Caco-2 (cell line): ENCODE measurements at regions not wholly inside any gene's neighbourhood (a gene's known extent, or its start where the extent isn't known, plus 50 kb on each side); places are given as distances from the start of the nearest gene placed in this dataset.

Source experiments
- BruUV-seq: library from RNA; stranded (reverse); fragments of 400-500 nt; replicated peaks from 2 replicates; lab custom pipeline; 2021; lab: Mats Ljungman, UMichigan
- CTCF ChIA-PET: fragments of 300-600 bp; sonication (Branson Sonifier 250); formaldehyde crosslinking; loops from one replicate; lab custom pipeline; 2022; ENCODE audit warnings: antibody characterized with exemption; lab: Charles Lee
- POLR2A ChIA-PET: fragments of 300-600 bp; sonication (Branson Sonifier 250); formaldehyde crosslinking; loops from one replicate; lab custom pipeline; 2022; ENCODE audit warnings: antibody characterized with exemption; lab: Charles Lee
- DNase-seq, 2 experiments: peaks; one replicate each; pipeline versions ENCODE4 v3.0.0 to v3.0.0-alpha.2; 2020 to 2022
- H3K27me3 ChIP-seq: replicated peaks from 2 replicates; pipeline ENCODE4 v1.6.0; 2011; ENCODE audit warnings: low read length; ENCODE audit not compliant: control insufficient read depth, insufficient read depth
- H3K36me3 ChIP-seq: 2 replicates; pipeline ENCODE4 v1.5.1; 2011; ENCODE audit warnings: low read length; ENCODE audit not compliant: control insufficient read depth, insufficient read depth
- H3K4me1 ChIP-seq: fragments of 250-450 bp; sonication (Bioruptor Pico); 2 replicates; pipeline ENCODE4 v1.5.1; 2020; ENCODE audit warnings: mild to moderate bottlenecking
- H3K4me3 ChIP-seq: 2 replicates; pipeline ENCODE4 v1.5.1; 2011; ENCODE audit warnings: low read depth, mild to moderate bottlenecking, control low read depth, low read length
- H3K9me3 ChIP-seq: fragments of 250-450 bp; sonication (Bioruptor Pico); 2 replicates; pipeline ENCODE4 v1.5.1; 2020; ENCODE audit warnings: mild to moderate bottlenecking, moderate library complexity
- H3K27ac Mint-ChIP-seq: one replicate; pipeline ENCODE4 v1.8.0; 2022; ENCODE audit warnings: mixed read lengths; ENCODE audit not compliant: unreplicated experiment
- H3K27me3 Mint-ChIP-seq: one replicate; pipeline ENCODE4 v1.8.0; 2022; ENCODE audit warnings: mixed read lengths; ENCODE audit not compliant: insufficient read depth, unreplicated experiment
- H3K36me3 Mint-ChIP-seq: one replicate; pipeline ENCODE4 v1.8.0; 2022; ENCODE audit warnings: mild to moderate bottlenecking, mixed read lengths; ENCODE audit not compliant: insufficient read depth, unreplicated experiment
- H3K4me1 Mint-ChIP-seq: one replicate; pipeline ENCODE4 v1.8.0; 2022; ENCODE audit warnings: low read depth, mixed read lengths; ENCODE audit not compliant: unreplicated experiment
- H3K4me3 Mint-ChIP-seq: one replicate; pipeline ENCODE4 v1.8.0; 2022; ENCODE audit warnings: mild to moderate bottlenecking, moderate library complexity, mixed read lengths; ENCODE audit not compliant: unreplicated experiment
- H3K9me3 Mint-ChIP-seq: one replicate; pipeline ENCODE4 v1.8.0; 2022; ENCODE audit warnings: mixed read lengths; ENCODE audit not compliant: unreplicated experiment
- CTCF ChIP-seq, 2 experiments: fragments of 200-600 bp in 1 of 2; IDR thresholded peaks; 1 replicate in 1 of 2; 2 replicates in 1 of 2; pipeline versions ENCODE4 v1.5.1 to v1.8.0; 2011 to 2022; ENCODE audit warnings: antibody characterized with exemption in 1 of 2, control low read depth in 1 of 2, inconsistent platforms in 1 of 2, low read depth in 1 of 2, low read length in 1 of 2, mild to moderate bottlenecking in 1 of 2, moderate library complexity in 1 of 2; ENCODE audit not compliant: insufficient read depth in 1 of 2, severe bottlenecking in 1 of 2, unreplicated experiment in 1 of 2
- intact Hi-C: fragments of 100-400 bp; cut with micrococcal nuclease; formaldehyde crosslinking; loops from one replicate; pipeline ENCODE4 v1.10.0; 2022; ENCODE audit not compliant: unreplicated experiment

GRCh38 chr18:32530947-32531651 is 60.4 kb upstream of the GAREM1 start:
- no peak for DNase-seq
- peaks cover 2% of the 10 kb centered on the region for H3K27me3 Mint-ChIP-seq

GRCh38 chr18:32529722-32530420 is 59.2 kb upstream of the GAREM1 start:
- no peak for TF ChIP-seq CTCF (IDR thresholded peaks at IDR 0.05; ENCODE audit: insufficient read depth in 1 of 2, low read depth in 1 of 2, low read length in 1 of 2, severe bottlenecking in 1 of 2, unreplicated experiment in 1 of 2)

More at GRCh38 chr18:32530947-32531651, 60.4 kb upstream of the GAREM1 start:
- Histone ChIP-seq H3K4me1 (no peaks in the 10 kb centered on the region), H3K27me3 (no peaks in the 10 kb centered on the region), H3K9me3 (no peaks in the 10 kb centered on the region), H3K36me3 (no peaks in the 10 kb centered on the region), H3K4me3 (no peak overlapping the region)
- POLR2A ChIA-PET, result no interaction called here
- H3K9me3 Mint-ChIP-seq, result no peaks in the 10 kb centered on the region
- H3K4me3 Mint-ChIP-seq, result no peak overlapping the region
- no peak for TF ChIP-seq CTCF (IDR thresholded peaks at IDR 0.05; ENCODE audit: insufficient read depth in 1 of 2, low read depth in 1 of 2, low read length in 1 of 2, severe bottlenecking in 1 of 2, unreplicated experiment in 1 of 2)
- intact Hi-C loops, result no loop called here
- no peak overlapping the region for H3K27ac Mint-ChIP-seq
- no peaks in the 10 kb centered on the region for H3K4me1 Mint-ChIP-seq
- CTCF ChIA-PET, result no interaction called here
- no peaks in the 10 kb centered on the region for H3K36me3 Mint-ChIP-seq
- no TSS peak for BruUV-seq

GRCh38 chr18:32520771-32521170 is 50.1 kb upstream of the GAREM1 start:
- no peaks in the 10 kb centered on the region for H3K36me3 Mint-ChIP-seq
- H3K4me3 Mint-ChIP-seq, result no peak overlapping the region
- H3K36me3 ChIP-seq, result no peaks in the 10 kb centered on the region
- no peak for TF ChIP-seq CTCF (IDR thresholded peaks at IDR 0.05; ENCODE audit: insufficient read depth in 1 of 2, low read depth in 1 of 2, low read length in 1 of 2, severe bottlenecking in 1 of 2, unreplicated experiment in 1 of 2)
- no peaks in the 10 kb centered on the region for H3K9me3 Mint-ChIP-seq
- no peaks in the 10 kb centered on the region for H3K4me1 ChIP-seq
- ChIA-PET CTCF (no interaction called here), POLR2A (no interaction called here)
- no peak overlapping the region for H3K27ac Mint-ChIP-seq
- no peaks in the 10 kb centered on the region for H3K27me3 Mint-ChIP-seq
- no peaks in the 10 kb centered on the region for H3K9me3 ChIP-seq
- intact Hi-C loops, result no loop called here
- no peaks in the 10 kb centered on the region for H3K27me3 ChIP-seq
- DNase-seq, result no peak
- no peaks in the 10 kb centered on the region for H3K4me1 Mint-ChIP-seq
- no peak overlapping the region for H3K4me3 ChIP-seq
- no TSS peak for BruUV-seq

More at GRCh38 chr18:32529722-32530420, 59.2 kb upstream of the GAREM1 start:
- H3K4me1 ChIP-seq, result no peaks in the 10 kb centered on the region
- no peaks in the 10 kb centered on the region for H3K27me3 Mint-ChIP-seq
- H3K4me1 Mint-ChIP-seq, result no peaks in the 10 kb centered on the region
- ChIA-PET POLR2A (no interaction called here), CTCF (no interaction called here)
- no peaks in the 10 kb centered on the region for H3K9me3 ChIP-seq
- DNase-seq, result no peak
- no peaks in the 10 kb centered on the region for H3K36me3 Mint-ChIP-seq
- no peak overlapping the region for H3K4me3 Mint-ChIP-seq
- H3K27ac Mint-ChIP-seq, result no peak overlapping the region
- intact Hi-C loops, result no loop called here
- no peak overlapping the region for H3K4me3 ChIP-seq
- no peaks in the 10 kb centered on the region for H3K36me3 ChIP-seq
- H3K27me3 ChIP-seq, result no peaks in the 10 kb centered on the region
- no TSS peak for BruUV-seq
- no peaks in the 10 kb centered on the region for H3K9me3 Mint-ChIP-seq
